ENCODE measurements at regions not wholly inside any gene's neighbourhood (a gene's known extent, or its start where the extent isn't known, plus 50 kb on each side); places are given as distances from the start of the nearest gene placed in this dataset.
"Not testable (repeated sequence)": the region's sequence is repeated elsewhere in the genome, so short reads cannot be mapped to it uniquely, and the experiment has no call there.

DNA sequence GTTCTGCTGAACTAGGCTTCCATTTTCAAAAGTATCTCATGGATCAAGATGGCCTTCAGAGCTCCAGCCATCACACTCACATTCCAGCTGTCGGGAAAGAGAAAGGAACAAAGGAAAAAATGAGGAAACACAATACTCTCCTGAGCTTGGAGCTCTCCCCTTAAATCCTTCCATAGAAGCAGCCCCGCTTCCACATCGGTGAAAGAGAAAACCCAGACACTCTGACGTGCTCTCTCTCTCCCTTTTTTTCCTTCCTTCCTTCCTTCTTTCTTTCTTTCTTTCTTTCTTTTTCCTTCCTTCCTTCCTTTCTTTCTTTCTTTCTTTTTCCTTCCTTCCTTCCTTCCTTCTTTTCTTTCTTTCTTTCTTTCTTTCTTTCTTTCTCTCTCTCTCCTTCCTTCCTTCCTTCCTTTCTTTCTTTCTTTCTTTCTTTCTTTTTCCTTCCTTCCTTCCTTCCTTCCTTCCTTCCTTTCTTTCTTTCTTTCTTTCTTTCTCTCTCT lies 115.3 kb downstream of the TFAP2C start:
- H3K79me2 ChIP-seq (ENCODE audit: control insufficient read depth, insufficient read depth, low read length); CTCF ChIA-PET; RAD21 ChIA-PET (ENCODE audit: unreplicated experiment); H3K4me1 ChIP-seq (ENCODE audit: control insufficient read depth, insufficient read depth, low read length); H3K36me3 ChIP-seq (ENCODE audit: control insufficient read depth in 2 of 2, insufficient read depth in 2 of 2, low read length in 1 of 2); H3K4me3 ChIP-seq; POLR2A ChIA-PET; intact Hi-C loops (cut with micrococcal nuclease; ENCODE audit: unreplicated experiment); H3K27me3 ChIP-seq (replicated peaks in 1 of 2; ENCODE audit: control insufficient read depth in 2 of 2, insufficient read depth in 2 of 2, low read length in 1 of 2); BruUV-seq (replicated peaks); H2AFZ ChIP-seq (ENCODE audit: control insufficient read depth, low read depth, low read length); ATAC-seq; FAIRE-seq; H4K20me1 ChIP-seq (ENCODE audit: control insufficient read depth, insufficient read depth); H3K4me2 ChIP-seq (ENCODE audit: control insufficient read depth, insufficient read depth); in situ Hi-C loops (cut with MboI); H3K9ac ChIP-seq (ENCODE audit: control insufficient read depth, insufficient read depth, low read length); DNase-seq (ENCODE audit: low read depth, low spot score); H3K9me3 ChIP-seq (replicated peaks; ENCODE audit: control insufficient read depth, insufficient read depth, low read length); H3K27ac ChIP-seq (ENCODE audit: control insufficient read depth, insufficient read depth): not testable (repeated sequence)
- SMC1A ChIA-PET (ENCODE audit: uncharacterized antibody, unreplicated experiment), result interaction anchor here (1.0 kb wide), 1 partner anchor 43 kb away, joined by 3 read pairs; no protein-coding TSS in a partner anchor
- WGBS (ENCODE audit: insufficient coverage, insufficient replicate concordance, low lambda C conversion rate, missing lambda C conversion rate), result 81% methylated on average over 4 of the region's 4 CpGs

DNA sequence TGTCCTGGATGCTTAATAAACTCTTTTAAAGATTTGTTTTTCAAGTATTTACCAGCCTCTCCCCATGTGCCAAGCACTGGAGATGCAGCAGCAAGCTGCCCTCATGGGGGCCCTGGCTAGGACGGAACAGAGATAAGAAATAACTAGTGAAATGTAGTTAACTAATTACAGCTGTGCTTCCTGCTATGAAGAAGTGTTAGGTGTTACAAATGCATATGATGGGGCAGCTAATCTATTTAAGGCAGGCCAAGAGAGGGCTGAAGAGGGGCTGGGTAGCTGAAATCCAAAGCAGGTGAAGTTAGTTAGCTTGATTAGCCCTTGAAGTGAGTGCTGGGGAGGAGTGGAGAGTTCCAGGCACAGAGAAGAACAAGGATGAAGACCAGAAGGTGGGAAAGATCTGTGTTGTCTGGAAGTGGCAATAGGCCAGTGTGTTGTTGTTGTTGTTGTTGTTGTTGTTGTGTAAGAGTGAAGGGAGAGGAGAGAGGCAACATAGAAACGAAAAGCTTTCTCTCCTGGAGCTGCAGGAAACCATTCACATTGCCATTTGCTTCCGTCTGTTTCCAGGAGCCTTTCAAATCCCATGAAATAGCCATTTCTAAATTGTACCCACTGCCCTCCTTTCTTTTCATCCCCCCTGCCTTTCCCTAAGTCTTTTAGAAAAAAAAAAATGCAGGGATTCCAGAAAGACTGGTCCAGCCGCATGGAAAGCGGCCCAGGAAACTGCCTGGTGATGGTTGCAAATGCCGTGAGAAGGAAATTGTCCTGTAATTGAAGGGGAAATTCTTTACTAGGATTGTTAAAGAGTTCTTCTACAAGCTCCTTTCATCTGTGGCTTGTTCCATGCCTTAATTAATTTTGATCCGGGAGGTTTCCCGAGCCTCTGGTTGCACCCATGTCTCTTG lies 119.6 kb downstream of the TFAP2C start:
- Histone ChIP-seq H3K4me1 (ENCODE audit: control insufficient read depth, insufficient read depth, low read length) (no peaks in the 10 kb centered on the region), H3K4me2 (ENCODE audit: control insufficient read depth, insufficient read depth) (no peak overlapping the region), H4K20me1 (ENCODE audit: control insufficient read depth, insufficient read depth) (no peaks in the 10 kb centered on the region), H3K9ac (ENCODE audit: control insufficient read depth, insufficient read depth, low read length) (no peak overlapping the region), H3K27me3 (replicated peaks in 1 of 2; ENCODE audit: control insufficient read depth in 2 of 2, insufficient read depth in 2 of 2, low read length in 1 of 2) (peaks cover 0 to 2% of the 10 kb centered on the region in 2 experiments; a peak in 2 of 4 replicates), H3K4me3 (no peak overlapping the region), H3K9me3 (replicated peaks; ENCODE audit: control insufficient read depth, insufficient read depth, low read length) (no peaks in the 10 kb centered on the region), H3K79me2 (ENCODE audit: control insufficient read depth, insufficient read depth, low read length) (no peaks in the 10 kb centered on the region), H3K27ac (ENCODE audit: control insufficient read depth, insufficient read depth) (no peak overlapping the region), H2AFZ (ENCODE audit: control insufficient read depth, low read depth, low read length) (no peak overlapping the region), H3K36me3 (ENCODE audit: control insufficient read depth in 2 of 2, insufficient read depth in 2 of 2, low read length in 1 of 2) (no peaks in the 10 kb centered on the region)
- ChIA-PET POLR2A (no interaction called here), CTCF (no interaction called here), SMC1A (ENCODE audit: uncharacterized antibody, unreplicated experiment) (no interaction called here), RAD21 (ENCODE audit: unreplicated experiment) (no interaction called here)
- no peak for FAIRE-seq
- WGBS (ENCODE audit: insufficient coverage, insufficient replicate concordance, low lambda C conversion rate, missing lambda C conversion rate), result 40% methylated on average over 8 of the region's 8 CpGs
- no peak for DNase-seq (ENCODE audit: low read depth, low spot score)
- intact Hi-C loops (cut with micrococcal nuclease; ENCODE audit: unreplicated experiment), result no loop called here
- no TSS peak for BruUV-seq (replicated peaks)
- in situ Hi-C loops (cut with MboI), result no loop called here
- ATAC-seq, result no peak
- no peak for TF ChIP-seq NFYB (IDR thresholded peaks at IDR 0.05; ENCODE audit: insufficient read depth, low read depth, low read length)
- TF ChIP-seq SREBF1 (IDR thresholded peaks at IDR 0.05; ENCODE audit: low read length), result no peak
- no peak for TF ChIP-seq IRF4 (IDR thresholded peaks at IDR 0.05; ENCODE audit: low read depth, low read length)
- TF ChIP-seq EP300 (IDR thresholded peaks at IDR 0.05; ENCODE audit: borderline replicate concordance in 1 of 2, control insufficient read depth in 1 of 2, low read depth in 2 of 2, low read length in 2 of 2), result no peak
- TF ChIP-seq NKRF (conservative IDR thresholded peaks at IDR 0.05), result no peak
- TF ChIP-seq WRNIP1 (IDR thresholded peaks at IDR 0.05; ENCODE audit: borderline replicate concordance, low read depth, low read length), result no peak
- no peak for TF ChIP-seq HDAC6 (IDR thresholded peaks at IDR 0.05; ENCODE audit: unreplicated experiment)
- no peak for TF ChIP-seq MYB (IDR thresholded peaks at IDR 0.05; ENCODE audit: borderline replicate concordance, low read depth, low read length)
- no peak for TF ChIP-seq ETV6 (conservative IDR thresholded peaks at IDR 0.05 in 1 of 2, IDR thresholded peaks at IDR 0.05 in 1 of 2; ENCODE audit: borderline replicate concordance in 1 of 2, low read depth in 1 of 2)
